Upper lobe of right lung (tissue), 1 donor: ENCODE measurements at regions not wholly inside any gene's neighbourhood (a gene's known extent, or its start where the extent isn't known, plus 50 kb on each side); places are given as distances from the start of the nearest gene placed in this dataset.
"Not testable (repeated sequence)": the region's sequence is repeated elsewhere in the genome, so short reads cannot be mapped to it uniquely, and the experiment has no call there.

ENCODE experiments used
- ATAC-seq: fragments of 200-7000 bp; cut with Tn5 transposase; one replicate; pipeline ENCODE4 v1.9.1; 2020; ENCODE audit warnings: mild to moderate bottlenecking, moderate library complexity
- DNase-seq: peaks from one replicate; pipeline ENCODE4 v3.0.0-alpha.2; 2020
- H3K27ac ChIP-seq: fragments of 200-600 bp; one replicate; pipeline ENCODE4 v1.8.0; 2022
- H3K27me3 ChIP-seq: fragments of 200-600 bp; one replicate; pipeline ENCODE4 v1.8.0; 2022; ENCODE audit warnings: mild to moderate bottlenecking
- H3K36me3 ChIP-seq: fragments of 200-600 bp; one replicate; pipeline ENCODE4 v1.8.0; 2022
- H3K4me1 ChIP-seq: fragments of 200-600 bp; one replicate; pipeline ENCODE4 v1.8.0; 2022
- H3K4me3 ChIP-seq: fragments of 200-600 bp; one replicate; pipeline ENCODE4 v1.8.0; 2022; ENCODE audit warnings: mild to moderate bottlenecking
- H3K9me3 ChIP-seq: fragments of 200-600 bp; one replicate; pipeline ENCODE4 v1.8.0; 2022
- CTCF ChIP-seq: fragments of 200-600 bp; IDR thresholded peaks from one replicate; pipeline ENCODE4 v1.8.0; 2022; ENCODE audit warnings: antibody characterized with exemption
- intact Hi-C: fragments of 100-400 bp; cut with DNase I; formaldehyde crosslinking; loops from one replicate; pipeline ENCODE4 v1.11.0; 2022
- donor health status: DM: no; HTN: yes; CAD: no; lungs with severe emphysema.

GRCh38 chr15:20344601-20345400 lies 196.8 kb downstream of the GOLGA6L6 start:
- no peaks in the 10 kb centered on the region for H3K27me3 ChIP-seq
- peaks cover 7% of the 10 kb centered on the region for H3K9me3 ChIP-seq
- DNase-seq (peak; percentile 75), ATAC-seq (no peak)
- H3K4me1 ChIP-seq = no peaks in the 10 kb centered on the region
- no peaks in the 10 kb centered on the region for H3K36me3 ChIP-seq
- H3K27ac ChIP-seq = no peak overlapping the region
- TF ChIP-seq CTCF = no peak
- intact Hi-C loops = no loop called here
- no peak overlapping the region for H3K4me3 ChIP-seq

GRCh38 chr15:20343395-20344211 lies 198.0 kb downstream of the GOLGA6L6 start:
- H3K27me3 ChIP-seq, ATAC-seq, H3K9me3 ChIP-seq, intact Hi-C loops, H3K36me3 ChIP-seq, H3K27ac ChIP-seq, H3K4me3 ChIP-seq, H3K4me1 ChIP-seq: not testable (repeated sequence)
- DNase-seq = peak; percentile 77

- H3K4me1 ChIP-seq, H3K27me3 ChIP-seq, intact Hi-C loops, DNase-seq, ATAC-seq, H3K27ac ChIP-seq, H3K4me3 ChIP-seq, H3K36me3 ChIP-seq, H3K9me3 ChIP-seq: not testable (repeated sequence)
Measured at GRCh38 chr15:20342601-20343394, 198.8 kb downstream of the GOLGA6L6 start.

GRCh38 chr15:20341901-20342600 lies 199.5 kb downstream of the GOLGA6L6 start:
- peak; percentile 31 for ATAC-seq
- intact Hi-C loops = no loop called here
- Histone ChIP-seq H3K4me1 (no peaks in the 10 kb centered on the region), H3K27ac (no peak overlapping the region), H3K36me3 (no peaks in the 10 kb centered on the region), H3K9me3 (peaks cover 10% of the 10 kb centered on the region), H3K27me3 (no peaks in the 10 kb centered on the region), H3K4me3 (no peak overlapping the region)
- no peak for TF ChIP-seq CTCF
- DNase-seq = peak; percentile 89

GRCh38 chr15:20340931-20341661 lies 200.5 kb downstream of the GOLGA6L6 start:
- no peak overlapping the region for H3K4me3 ChIP-seq
- no peaks in the 10 kb centered on the region for H3K36me3 ChIP-seq
- H3K9me3 ChIP-seq = peaks cover 8% of the 10 kb centered on the region
- no peaks in the 10 kb centered on the region for H3K4me1 ChIP-seq
- intact Hi-C loops = no loop called here
- no peak overlapping the region for H3K27ac ChIP-seq
- ATAC-seq (peak; percentile 54), DNase-seq (peak; percentile 90)
- TF ChIP-seq CTCF = no peak
- H3K27me3 ChIP-seq = no peaks in the 10 kb centered on the region
